ENCODE measurements at regions not wholly inside any gene's neighbourhood (a gene's known extent, or its start where the extent isn't known, plus 50 kb on each side); places are given as distances from the start of the nearest gene placed in this dataset.

- TF ChIP-seq CHD7 (IDR thresholded peaks at IDR 0.05; ENCODE audit: insufficient replicate concordance, low read length) (no peak), TBP (IDR thresholded peaks at IDR 0.05; ENCODE audit: low read depth, low read length) (no peak)
Measured at GRCh38 chr13:44730099-44730498, 154.0 kb upstream of the TSC22D1 start (continued).
